ENCODE measurements at regions not wholly inside any gene's neighbourhood (a gene's known extent, or its start where the extent isn't known, plus 50 kb on each side); places are given as distances from the start of the nearest gene placed in this dataset.

GRCh38 chr5:115469904-115470516, 74.6 kb downstream of the FEM1C start:
- Histone ChIP-seq H3K79me2 (no peaks in the 10 kb centered on the region), H2AFZ (no peak overlapping the region), H3K9ac (no peak overlapping the region), H3K4me2 (ENCODE audit: low read length) (no peak overlapping the region), H3K9me3 (ENCODE audit: control insufficient read depth, low read length) (no peaks in the 10 kb centered on the region), H3K27me3 (ENCODE audit: control insufficient read depth, insufficient read depth, low read length) (no peaks in the 10 kb centered on the region), H3K27ac (no peak overlapping the region), H3K36me3 (ENCODE audit: control insufficient read depth, insufficient read depth, low read length) (no peaks in the 10 kb centered on the region), H3K4me3 (ENCODE audit: low read depth, low read length) (no peak overlapping the region), H3K4me1 (no peaks in the 10 kb centered on the region)
- TF ChIP-seq, protein P1, sequence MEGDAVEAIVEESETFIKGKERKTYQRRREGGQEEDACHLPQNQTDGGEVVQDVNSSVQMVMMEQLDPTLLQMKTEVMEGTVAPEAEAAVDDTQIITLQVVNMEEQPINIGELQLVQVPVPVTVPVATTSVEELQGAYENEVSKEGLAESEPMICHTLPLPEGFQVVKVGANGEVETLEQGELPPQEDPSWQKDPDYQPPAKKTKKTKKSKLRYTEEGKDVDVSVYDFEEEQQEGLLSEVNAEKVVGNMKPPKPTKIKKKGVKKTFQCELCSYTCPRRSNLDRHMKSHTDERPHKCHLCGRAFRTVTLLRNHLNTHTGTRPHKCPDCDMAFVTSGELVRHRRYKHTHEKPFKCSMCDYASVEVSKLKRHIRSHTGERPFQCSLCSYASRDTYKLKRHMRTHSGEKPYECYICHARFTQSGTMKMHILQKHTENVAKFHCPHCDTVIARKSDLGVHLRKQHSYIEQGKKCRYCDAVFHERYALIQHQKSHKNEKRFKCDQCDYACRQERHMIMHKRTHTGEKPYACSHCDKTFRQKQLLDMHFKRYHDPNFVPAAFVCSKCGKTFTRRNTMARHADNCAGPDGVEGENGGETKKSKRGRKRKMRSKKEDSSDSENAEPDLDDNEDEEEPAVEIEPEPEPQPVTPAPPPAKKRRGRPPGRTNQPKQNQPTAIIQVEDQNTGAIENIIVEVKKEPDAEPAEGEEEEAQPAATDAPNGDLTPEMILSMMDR (IDR thresholded peaks at IDR 0.05), result no peak

DNA sequence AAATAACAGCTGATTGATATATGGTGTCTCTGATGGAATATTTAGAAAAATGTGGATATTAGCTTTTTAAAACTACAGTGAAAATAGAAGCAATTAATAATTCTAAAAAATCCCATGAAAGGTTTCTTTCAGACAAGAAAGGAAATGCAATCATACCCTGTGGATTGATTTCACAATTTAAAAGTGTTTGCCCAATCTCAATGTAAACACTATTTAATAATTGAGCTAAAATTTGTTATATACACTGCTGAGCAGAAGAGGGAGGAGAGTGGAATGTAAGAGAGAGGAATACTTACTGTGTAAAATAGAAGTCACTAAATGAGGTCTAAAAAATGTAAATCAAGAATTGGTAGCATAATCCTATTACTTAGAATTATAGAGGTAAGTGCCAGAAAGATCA, 76.9 kb downstream of the FEM1C start:
- H3K9ac ChIP-seq, result no peak overlapping the region
- TF ChIP-seq, protein P1 (IDR thresholded peaks at IDR 0.05), result no peak
- no peaks in the 10 kb centered on the region for H3K36me3 ChIP-seq (ENCODE audit: control insufficient read depth, insufficient read depth, low read length)
- H3K4me3 ChIP-seq (ENCODE audit: low read depth, low read length), result no peak overlapping the region
- no peaks in the 10 kb centered on the region for H3K4me1 ChIP-seq
- H3K4me2 ChIP-seq (ENCODE audit: low read length), result no peak overlapping the region
- no peak overlapping the region for H2AFZ ChIP-seq
- H3K27ac ChIP-seq, result no peak overlapping the region
- H3K79me2 ChIP-seq, result no peaks in the 10 kb centered on the region
- H3K9me3 ChIP-seq (ENCODE audit: control insufficient read depth, low read length), result no peaks in the 10 kb centered on the region
- H3K27me3 ChIP-seq (ENCODE audit: control insufficient read depth, insufficient read depth, low read length), result no peaks in the 10 kb centered on the region

DNA sequence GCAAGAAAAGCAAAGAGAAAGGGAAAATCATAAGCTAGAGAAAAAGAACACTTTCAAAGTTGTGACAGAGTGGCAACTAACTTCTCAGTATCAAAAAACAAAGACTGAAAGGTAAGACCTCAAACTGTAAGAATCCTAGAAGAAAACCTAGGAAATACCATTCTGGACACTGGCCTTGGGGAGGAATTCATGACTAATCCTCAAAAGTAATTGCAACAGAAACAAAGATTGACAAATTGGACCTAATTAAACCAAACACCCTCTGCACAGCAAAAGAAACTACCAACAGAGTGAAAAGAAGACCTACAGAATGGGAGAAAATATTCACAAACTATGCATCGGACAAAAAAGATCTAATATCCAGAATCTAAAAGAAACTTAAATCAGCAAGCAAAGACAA, 79.1 kb downstream of the FEM1C start:
- no peaks in the 10 kb centered on the region for H3K27me3 ChIP-seq (ENCODE audit: control insufficient read depth, insufficient read depth, low read length)
- no peak overlapping the region for H3K4me3 ChIP-seq (ENCODE audit: low read depth, low read length)
- H3K36me3 ChIP-seq (ENCODE audit: control insufficient read depth, insufficient read depth, low read length), result no peaks in the 10 kb centered on the region
- no peaks in the 10 kb centered on the region for H3K9me3 ChIP-seq (ENCODE audit: control insufficient read depth, low read length)
- TF ChIP-seq, protein P1 (IDR thresholded peaks at IDR 0.05), result no peak
- no peaks in the 10 kb centered on the region for H3K4me1 ChIP-seq
- H3K9ac ChIP-seq, result no peak overlapping the region
- no peak overlapping the region for H3K4me2 ChIP-seq (ENCODE audit: low read length)
- no peak overlapping the region for H2AFZ ChIP-seq
- H3K27ac ChIP-seq, result no peak overlapping the region
- H3K79me2 ChIP-seq, result no peaks in the 10 kb centered on the region

GRCh38 chr5:115463983-115464382, 80.6 kb downstream of the FEM1C start:
- TF ChIP-seq, protein P1 (IDR thresholded peaks at IDR 0.05), result no peak
- H3K9me3 ChIP-seq (ENCODE audit: control insufficient read depth, low read length), result no peaks in the 10 kb centered on the region

More at GRCh38 chr5:115463983-115464382, 80.6 kb downstream of the FEM1C start:
- Histone ChIP-seq H3K27me3 (ENCODE audit: control insufficient read depth, insufficient read depth, low read length) (no peaks in the 10 kb centered on the region), H3K27ac (no peak overlapping the region), H3K4me1 (no peaks in the 10 kb centered on the region), H3K79me2 (no peaks in the 10 kb centered on the region), H3K4me2 (ENCODE audit: low read length) (no peak overlapping the region), H3K4me3 (ENCODE audit: low read depth, low read length) (no peak overlapping the region), H3K9ac (no peak overlapping the region), H3K36me3 (ENCODE audit: control insufficient read depth, insufficient read depth, low read length) (no peaks in the 10 kb centered on the region), H2AFZ (no peak overlapping the region)

All from parathyroid adenoma (tissue), 2 donors.